NCI-H146 treated with DMSO at 0.1 percent for 48 hours (cell line): ENCODE measurements at regions not wholly inside any gene's neighbourhood (a gene's known extent, or its start where the extent isn't known, plus 50 kb on each side); places are given as distances from the start of the nearest gene placed in this dataset.

Source experiments
- DNase-seq: peaks from one replicate; lab custom pipeline; 2025; ENCODE audit not compliant: unreplicated experiment; lab: John Stamatoyannopoulos, UW

- no peak for DNase-seq
Measured at GRCh38 chr4:63817196-63817865, 591.9 kb downstream of the TECRL start.

GRCh38 chr4:63814171-63814964 is 594.9 kb downstream of the TECRL start:
- DNase-seq = no peak

DNA sequence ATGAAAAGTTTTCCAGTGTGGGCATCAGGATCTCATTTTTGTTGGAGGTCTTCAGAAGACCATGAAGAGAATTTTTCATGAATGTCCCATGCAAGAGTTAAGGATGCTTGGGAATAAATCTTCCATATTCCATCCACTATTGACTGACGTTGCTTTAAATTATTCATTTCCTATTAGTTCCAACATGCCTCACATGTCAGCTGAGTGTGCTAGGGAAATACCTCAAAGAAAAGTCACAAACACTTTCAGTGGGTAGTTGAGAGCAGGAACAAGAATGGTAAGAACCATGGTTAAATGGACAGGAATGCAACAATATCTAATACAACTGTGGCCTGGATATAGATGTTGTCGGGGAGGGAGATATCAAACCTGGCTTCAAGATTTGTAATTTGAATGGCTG is 610.1 kb downstream of the TECRL start:
- DNase-seq = no peak

DNA sequence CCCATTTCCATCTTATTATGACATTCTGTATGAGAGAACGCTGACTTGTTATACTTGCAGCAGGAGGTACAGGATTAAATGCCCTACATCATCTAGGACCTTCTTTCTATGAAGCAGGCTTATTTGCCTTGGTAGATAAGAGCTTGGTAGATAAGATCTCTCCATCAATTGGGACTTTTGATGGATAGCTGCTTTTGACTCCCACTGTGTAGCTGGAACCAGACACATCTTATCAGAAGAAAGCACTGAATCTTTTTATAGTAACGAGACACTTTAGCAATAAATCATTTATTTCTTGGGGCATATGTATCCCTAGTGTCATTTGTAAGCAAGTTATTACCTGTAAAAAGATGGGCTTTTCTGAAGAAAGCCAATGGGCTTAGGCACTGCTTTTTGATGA is 613.9 kb downstream of the TECRL start:
- peak; percentile 30 for DNase-seq

DNA sequence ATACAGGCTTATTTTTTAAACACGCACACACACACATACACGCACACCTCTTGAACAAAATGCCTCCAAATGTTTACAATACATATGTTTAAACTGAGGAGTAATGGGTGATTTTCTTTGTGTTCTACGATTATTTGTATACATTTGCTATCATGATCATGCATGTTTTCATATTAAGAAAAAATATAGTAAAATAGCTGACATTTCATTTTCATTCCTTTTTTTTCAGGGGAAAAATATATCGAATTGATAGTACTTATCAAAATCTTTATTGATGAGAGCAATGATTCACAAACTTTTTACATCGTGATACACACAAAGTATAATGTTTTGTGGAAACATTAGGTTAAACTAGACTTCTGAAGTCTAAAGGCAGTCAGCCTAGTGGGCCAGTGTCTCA is 618.9 kb downstream of the TECRL start:
- DNase-seq = no peak

DNA sequence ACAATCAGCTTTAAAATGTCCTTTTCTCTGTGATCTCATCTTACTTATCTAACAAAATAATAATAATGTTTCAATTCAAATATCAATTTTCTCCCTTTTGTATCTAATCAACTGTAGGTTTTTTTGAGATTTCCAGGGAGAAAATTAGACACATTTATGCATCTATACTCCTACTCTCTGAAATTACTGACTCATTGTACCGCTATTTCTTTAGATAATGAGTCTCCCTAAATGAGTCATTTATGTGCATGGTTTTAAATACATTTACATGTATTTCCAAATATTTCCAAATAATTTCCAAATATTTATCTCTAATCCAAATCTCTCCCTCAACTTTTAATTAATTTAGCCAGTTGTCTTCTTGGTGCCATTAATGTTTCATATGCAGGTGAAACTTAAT is 621.0 kb downstream of the TECRL start:
- no peak for DNase-seq

DNA sequence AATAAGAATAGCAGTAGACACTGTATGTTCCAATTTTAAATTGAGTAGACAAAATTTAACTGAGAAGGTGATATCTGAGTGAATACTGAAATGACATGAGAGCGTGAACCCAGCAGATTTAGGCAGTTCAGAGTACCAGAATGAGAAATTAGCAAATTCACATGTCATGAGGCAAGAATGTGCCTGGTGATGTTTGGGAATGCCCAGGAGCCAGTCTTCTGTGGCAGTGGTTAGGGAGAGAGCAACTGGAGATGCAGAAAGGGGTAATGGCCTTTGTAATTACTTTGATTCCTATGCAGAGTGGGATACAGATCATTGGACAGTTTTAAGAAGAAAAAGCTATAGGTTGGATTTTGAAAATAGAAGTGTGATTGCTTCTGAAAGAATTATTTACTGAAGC is 621.9 kb downstream of the TECRL start:
- DNase-seq = no peak

DNA sequence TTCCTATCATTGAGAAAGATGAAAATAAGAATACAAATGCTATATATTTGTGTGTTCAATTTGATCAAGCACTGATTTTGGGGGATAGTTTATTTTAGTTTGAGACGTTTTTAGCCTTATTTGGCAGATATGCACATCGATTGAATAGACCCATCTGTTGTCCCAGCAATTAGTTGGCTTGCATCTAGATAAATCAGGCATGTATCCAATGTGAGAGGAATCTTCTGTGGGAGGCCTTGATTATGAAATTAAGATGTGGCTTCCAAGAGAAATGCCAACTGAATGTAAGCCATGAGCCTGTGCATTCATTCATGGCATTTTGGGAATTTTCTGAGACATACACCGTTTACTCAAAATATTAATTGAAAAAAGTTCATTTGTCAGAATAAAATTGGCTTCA is 623.1 kb downstream of the TECRL start:
- no peak for DNase-seq

DNA sequence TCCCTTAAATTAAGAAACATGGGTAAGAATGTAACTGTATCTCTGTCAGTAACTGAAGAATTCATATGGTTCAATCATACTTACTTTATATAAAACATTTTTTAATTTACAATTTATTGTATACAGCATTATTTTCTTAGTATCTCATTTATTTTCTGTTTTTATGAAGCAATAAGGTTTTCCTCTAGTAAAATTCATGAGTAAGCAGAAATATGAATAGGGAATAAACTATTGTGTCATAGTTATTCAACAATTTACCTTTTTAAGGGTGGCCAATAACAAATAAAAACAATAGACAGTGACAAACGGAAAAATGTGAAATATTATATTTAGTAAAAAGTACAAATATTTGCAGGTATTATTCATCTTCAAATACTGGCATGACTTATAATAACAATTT is 624.4 kb downstream of the TECRL start:
- DNase-seq = no peak

DNA sequence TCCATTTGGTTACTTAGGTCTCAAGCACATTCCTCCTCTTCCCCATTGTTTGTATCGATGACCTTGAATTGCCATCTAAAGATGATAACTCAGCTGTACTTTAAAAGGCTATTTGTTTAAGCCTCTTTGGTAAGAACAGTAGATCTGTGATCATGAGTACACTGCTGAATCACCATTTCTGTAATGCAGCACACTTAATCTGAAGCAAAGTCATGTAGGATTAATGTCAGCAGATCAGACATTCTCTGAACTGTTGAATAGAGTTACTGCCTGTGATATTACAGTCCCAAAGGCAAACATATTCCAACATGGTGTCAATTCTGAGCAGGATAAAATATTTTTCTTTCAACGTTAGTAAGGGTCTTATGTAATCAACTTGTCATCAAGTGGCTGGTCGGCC is 631.6 kb downstream of the TECRL start:
- DNase-seq = no peak

- DNase-seq = no peak
Measured at GRCh38 chr4:63764400-63764799, 644.9 kb downstream of the TECRL start.

GRCh38 chr4:63757929-63758328 is 651.3 kb downstream of the TECRL start:
- no peak for DNase-seq

DNA sequence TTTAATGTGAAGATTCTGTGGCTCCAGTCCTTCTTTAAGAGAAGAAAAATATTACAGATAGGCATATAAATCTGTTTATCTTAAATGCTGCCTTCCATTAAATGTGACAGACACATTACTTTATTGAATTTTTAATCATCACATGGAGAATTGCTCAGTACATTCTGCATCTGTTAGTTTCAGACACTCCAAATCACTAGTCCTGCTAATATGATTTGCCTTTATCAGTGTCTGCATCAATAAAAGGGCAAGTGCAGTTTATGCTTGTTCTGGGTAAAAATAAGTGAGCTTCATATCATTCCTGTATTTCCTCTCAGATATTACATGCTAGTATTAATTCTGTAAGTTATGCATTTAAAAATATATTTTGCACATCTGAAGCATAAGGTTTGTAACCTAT is 666.4 kb downstream of the TECRL start:
- no peak for DNase-seq

- DNase-seq = no peak
Measured at GRCh38 chr4:63729519-63729918, 679.7 kb downstream of the TECRL start.

GRCh38 chr4:63728480-63729177 is 680.6 kb downstream of the TECRL start:
- peak; percentile 70 for DNase-seq

- DNase-seq = peak; percentile 43
Measured at GRCh38 chr4:63717384-63717783, 691.9 kb downstream of the TECRL start.

- no peak for DNase-seq
Measured at GRCh38 chr4:63708661-63709060, 700.6 kb downstream of the TECRL start.

GRCh38 chr4:63700569-63700968 is 708.7 kb downstream of the TECRL start:
- DNase-seq = no peak

DNA sequence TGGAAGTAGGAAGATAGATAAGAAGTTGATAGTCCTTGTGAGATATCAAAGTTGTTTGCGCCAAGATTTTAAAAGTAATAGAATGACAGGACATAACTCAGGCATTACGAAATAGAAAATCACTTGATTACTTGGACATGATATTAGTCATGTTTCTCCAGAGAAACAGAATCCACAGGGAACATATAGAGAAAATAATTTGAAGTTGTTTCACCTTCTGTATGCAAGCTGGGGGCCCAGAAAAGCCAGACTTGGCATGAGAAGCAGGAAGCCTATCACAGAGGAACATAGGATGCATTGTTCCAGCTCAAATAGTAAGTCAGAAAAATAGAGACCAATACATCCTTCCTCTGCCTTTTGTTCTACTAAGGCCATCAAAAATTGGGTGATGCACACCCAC is 715.9 kb downstream of the TECRL start:
- no peak for DNase-seq

DNA sequence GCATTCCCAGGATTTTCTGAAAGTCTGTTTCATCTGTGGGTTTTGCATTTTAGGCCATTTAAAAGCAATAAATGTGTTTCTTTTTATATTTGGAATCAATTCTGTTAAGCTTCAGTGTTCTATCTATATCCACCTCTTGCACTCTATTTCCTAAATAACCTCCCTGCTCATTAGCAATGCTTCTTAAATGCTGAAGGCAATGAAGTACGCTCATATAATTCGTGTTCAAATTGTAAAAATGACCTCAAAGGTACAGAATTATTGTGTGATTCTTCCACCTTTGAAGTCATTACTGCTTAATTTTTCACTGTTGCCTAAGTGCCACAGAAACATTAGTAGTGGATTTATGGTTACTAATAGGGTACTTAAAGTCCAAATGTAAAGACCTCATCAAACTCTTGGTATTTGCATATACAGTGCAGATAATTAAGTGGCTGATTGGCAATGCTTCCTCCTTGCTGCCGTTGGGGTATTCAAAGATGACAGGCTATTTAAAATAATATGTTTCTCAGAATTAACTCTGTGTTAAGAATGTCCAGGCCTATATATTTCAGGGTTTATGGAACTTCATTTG is 730.8 kb downstream of the TECRL start:
- DNase-seq = no peak

DNA sequence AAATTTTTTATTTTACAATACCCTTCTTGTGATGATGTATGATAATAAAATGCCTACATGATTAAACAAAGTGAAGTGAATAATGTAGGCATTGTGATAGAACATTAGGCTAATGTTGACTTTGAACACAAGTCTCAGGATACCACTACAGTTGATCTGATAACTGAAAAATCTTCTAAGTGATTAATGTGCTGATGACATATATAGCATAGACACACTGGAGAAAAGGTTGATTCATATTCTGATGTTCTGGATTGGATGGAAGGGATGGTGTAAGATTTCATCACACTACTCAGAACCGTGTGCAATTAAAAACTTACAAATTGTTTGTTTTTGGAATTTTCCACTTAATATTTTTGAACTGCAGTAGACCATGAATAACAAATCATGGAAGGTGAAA is 738.5 kb downstream of the TECRL start:
- no peak for DNase-seq

- DNase-seq = no peak
Measured at GRCh38 chr4:63663870-63664269, 745.4 kb downstream of the TECRL start.
